ENCODE measurements at regions not wholly inside any gene's neighbourhood (a gene's known extent, or its start where the extent isn't known, plus 50 kb on each side); places are given as distances from the start of the nearest gene placed in this dataset.

DNA sequence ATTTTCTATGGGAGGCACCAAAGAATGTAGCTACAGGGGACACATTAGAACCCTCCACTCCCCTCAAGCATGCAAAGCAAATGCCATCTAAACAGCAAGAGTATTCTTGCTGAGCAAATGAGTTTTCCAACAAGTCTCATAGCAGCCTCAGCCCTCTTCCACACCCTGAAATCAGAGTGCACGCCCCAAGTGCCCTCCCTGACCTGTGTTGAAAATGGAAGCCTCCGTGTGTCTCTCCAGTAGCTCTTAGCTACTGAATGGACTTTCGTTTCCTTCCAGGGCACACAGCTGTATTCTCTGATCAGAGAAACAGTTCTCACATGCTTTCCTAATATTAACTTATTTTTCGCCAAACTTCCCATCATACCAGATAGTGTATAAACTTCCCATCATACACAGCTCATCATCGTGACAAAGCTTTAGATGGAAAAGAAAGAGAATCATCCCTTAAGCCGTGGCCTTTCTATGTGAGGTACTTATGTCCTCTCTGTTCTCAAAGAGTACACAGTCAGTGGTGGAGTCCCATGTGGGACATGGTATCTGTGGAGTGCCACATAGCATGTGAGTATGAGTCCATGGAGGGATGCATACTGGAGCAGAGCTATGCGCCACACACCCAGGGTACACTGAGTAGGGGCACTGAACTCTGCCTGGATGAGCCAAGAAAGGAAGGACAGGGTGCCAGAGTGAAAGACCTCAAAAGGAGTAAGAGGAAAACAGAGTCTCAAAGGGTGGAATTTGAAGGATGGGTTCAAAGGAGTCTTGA, 434.5 kb downstream of the MCTP2 start:
- no peak for TF ChIP-seq POLR2A (IDR thresholded peaks at IDR 0.05)
- TF ChIP-seq, protein P1, sequence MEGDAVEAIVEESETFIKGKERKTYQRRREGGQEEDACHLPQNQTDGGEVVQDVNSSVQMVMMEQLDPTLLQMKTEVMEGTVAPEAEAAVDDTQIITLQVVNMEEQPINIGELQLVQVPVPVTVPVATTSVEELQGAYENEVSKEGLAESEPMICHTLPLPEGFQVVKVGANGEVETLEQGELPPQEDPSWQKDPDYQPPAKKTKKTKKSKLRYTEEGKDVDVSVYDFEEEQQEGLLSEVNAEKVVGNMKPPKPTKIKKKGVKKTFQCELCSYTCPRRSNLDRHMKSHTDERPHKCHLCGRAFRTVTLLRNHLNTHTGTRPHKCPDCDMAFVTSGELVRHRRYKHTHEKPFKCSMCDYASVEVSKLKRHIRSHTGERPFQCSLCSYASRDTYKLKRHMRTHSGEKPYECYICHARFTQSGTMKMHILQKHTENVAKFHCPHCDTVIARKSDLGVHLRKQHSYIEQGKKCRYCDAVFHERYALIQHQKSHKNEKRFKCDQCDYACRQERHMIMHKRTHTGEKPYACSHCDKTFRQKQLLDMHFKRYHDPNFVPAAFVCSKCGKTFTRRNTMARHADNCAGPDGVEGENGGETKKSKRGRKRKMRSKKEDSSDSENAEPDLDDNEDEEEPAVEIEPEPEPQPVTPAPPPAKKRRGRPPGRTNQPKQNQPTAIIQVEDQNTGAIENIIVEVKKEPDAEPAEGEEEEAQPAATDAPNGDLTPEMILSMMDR (IDR thresholded peaks at IDR 0.05): no peak

Data from uterus (tissue), 2 donors.